ENCODE measurements at regions not wholly inside any gene's neighbourhood (a gene's known extent, or its start where the extent isn't known, plus 50 kb on each side); places are given as distances from the start of the nearest gene placed in this dataset.

DNA sequence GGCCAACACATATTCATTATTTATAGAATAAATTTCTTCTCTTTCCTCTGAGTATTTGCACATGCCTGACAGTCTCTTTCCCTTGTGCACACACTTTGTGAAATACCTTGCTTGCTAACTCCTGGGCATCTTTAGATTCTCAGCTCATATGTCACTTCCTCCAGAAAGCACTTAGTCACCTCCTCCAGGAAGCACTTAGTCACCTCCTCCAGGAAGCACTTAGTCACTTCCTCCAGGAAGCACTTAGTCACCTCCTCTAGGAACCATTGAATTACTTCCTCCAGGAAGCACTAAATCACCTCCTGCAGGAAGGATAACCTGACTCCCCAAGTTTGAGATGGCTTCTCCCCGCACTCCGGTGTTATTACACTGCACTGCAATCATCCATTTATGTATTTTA, 462.5 kb upstream of the EEF2KMT start:
- no peak for DNase-seq (ENCODE audit: low spot score)
- TF ChIP-seq, protein P1, sequence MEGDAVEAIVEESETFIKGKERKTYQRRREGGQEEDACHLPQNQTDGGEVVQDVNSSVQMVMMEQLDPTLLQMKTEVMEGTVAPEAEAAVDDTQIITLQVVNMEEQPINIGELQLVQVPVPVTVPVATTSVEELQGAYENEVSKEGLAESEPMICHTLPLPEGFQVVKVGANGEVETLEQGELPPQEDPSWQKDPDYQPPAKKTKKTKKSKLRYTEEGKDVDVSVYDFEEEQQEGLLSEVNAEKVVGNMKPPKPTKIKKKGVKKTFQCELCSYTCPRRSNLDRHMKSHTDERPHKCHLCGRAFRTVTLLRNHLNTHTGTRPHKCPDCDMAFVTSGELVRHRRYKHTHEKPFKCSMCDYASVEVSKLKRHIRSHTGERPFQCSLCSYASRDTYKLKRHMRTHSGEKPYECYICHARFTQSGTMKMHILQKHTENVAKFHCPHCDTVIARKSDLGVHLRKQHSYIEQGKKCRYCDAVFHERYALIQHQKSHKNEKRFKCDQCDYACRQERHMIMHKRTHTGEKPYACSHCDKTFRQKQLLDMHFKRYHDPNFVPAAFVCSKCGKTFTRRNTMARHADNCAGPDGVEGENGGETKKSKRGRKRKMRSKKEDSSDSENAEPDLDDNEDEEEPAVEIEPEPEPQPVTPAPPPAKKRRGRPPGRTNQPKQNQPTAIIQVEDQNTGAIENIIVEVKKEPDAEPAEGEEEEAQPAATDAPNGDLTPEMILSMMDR (IDR thresholded peaks at IDR 0.05; ENCODE audit: extremely low read depth, missing control alignments): no peak

DNA sequence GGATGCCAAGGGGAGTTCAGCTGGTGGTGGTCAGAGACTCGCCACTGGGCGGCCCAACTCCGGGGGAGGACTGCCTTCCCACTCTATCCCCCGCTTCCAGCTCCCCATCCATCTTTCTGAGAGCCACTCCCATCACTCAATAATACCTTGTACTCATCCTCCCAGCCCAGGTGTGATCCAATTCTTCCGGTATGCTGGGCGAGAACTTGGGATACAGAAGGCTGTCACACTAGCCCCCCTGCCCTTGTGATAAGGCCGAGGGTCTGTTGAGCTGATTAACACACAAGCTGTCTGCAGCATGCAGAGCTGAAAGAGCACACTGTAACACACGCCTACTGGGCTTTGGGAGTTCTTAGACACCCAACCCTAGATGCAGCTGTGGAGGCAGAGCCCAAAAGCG, 460.4 kb upstream of the EEF2KMT start:
- no peak for DNase-seq (ENCODE audit: low spot score)
- TF ChIP-seq, protein P1 (IDR thresholded peaks at IDR 0.05; ENCODE audit: extremely low read depth, missing control alignments): no peak

DNA sequence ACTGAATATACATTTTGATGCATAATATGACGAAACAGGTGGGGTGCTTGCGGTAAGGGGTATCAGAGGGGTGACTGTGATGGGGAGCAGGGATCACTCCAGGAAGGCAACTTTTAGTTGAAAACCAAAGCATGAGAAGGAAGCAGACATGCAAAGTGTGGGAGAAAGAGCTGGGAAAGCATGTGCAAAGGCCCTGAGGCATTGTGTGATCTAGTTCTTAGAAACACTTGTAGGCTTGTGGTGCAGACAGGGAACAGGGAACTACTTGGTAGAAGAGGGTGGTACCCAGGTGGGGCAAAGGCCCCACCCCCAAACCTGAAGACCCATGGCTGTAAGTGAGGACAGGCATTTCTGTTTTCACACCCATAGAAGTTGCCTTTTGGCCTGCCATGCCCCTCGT, 459.9 kb upstream of the EEF2KMT start:
- TF ChIP-seq, protein P1 (IDR thresholded peaks at IDR 0.05; ENCODE audit: extremely low read depth, missing control alignments): no peak
- DNase-seq (ENCODE audit: low spot score): no peak

DNA sequence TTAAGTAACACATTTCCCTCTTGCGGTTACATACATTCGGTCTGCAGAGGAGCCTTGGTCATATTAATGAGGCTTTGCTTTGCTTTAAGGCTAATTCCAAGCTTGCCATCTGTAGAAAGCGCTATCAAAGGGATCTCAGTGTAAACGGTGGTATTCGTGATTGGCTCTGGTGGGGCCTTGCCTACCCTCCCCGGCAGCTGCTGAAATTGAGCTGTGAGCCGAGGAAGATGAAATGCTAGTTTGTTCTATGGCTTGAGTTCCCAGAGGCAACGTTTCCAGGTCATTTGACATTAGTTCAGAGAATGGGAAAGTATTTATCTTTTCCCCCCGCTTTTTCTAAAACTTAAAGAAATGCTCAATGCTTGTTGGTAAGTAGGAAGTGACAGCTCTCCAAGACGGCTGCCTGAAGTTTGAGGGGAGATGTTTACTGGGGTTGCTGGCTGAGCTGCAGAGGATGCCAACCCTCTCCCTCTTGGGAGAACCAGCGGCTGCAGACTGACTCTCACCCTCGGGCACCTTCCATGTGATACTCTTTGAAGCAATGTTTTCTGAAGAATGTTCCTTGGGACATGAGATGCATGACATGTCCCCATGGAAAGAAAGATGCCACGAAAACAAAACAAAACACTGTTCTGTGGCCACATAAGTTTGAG, 458.7 kb upstream of the EEF2KMT start:
- no peak for DNase-seq (ENCODE audit: low spot score)
- TF ChIP-seq, protein P1 (IDR thresholded peaks at IDR 0.05; ENCODE audit: extremely low read depth, missing control alignments): no peak

DNA sequence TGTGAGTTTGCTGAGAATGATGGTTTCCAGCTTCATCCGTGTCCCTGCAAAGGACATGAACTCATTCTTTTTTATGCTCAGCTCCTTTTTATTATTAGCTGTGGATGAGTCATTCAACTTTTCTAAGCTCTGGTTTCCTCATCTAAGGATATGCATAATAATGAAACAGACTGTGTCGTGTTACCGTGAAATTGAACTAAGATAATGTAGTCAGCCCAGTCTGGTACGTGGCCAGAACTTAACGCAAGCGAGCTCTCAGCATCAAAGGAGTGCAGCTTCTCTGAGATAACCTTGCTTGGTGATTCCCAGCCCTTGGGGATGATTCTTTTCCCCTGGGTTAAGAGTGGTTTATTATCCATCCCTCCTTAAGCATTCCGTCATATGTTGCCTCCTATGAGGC, 454.3 kb upstream of the EEF2KMT start:
- TF ChIP-seq, protein P1 (IDR thresholded peaks at IDR 0.05; ENCODE audit: extremely low read depth, missing control alignments): no peak
- no peak for DNase-seq (ENCODE audit: low spot score)

DNA sequence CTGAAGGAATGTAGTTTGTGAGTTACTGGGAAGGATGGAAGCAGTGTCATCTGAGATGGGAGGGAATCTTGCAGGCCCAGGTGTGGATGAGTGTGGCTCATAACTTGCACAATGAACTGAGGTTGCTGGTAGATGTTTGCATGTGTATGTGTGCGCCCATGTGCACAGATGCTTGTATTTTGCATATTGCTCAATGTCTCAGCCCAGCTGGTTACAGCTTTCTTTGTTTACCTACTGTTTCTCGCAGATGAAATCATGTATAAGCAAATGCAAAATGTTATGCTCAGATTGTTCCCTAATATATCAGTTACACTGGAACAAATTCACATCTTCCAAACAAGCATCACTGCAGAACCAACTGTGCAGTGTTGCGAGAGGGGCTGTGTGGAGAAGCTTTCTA, 452.2 kb upstream of the EEF2KMT start:
- TF ChIP-seq, protein P1 (IDR thresholded peaks at IDR 0.05; ENCODE audit: extremely low read depth, missing control alignments): no peak
- no peak for DNase-seq (ENCODE audit: low spot score)

DNA sequence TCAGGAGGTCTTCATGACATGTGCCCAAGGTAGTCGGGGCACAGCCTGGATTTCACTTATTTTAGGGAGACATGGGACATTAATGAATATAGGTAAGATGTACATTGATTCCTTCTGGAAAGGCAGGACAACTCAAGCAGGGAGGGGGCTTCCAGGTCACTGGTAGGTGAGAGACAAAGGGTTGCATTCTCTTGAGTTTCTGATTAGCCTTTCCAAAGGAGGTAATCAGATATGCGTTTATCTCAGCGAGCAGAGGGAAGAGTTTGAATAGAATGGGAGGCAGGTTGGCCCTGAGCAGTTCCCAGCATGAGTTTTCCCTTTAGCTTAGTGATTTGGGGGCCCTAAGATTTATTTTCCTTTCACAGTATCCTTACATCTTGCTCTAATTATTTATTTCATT, 443.8 kb upstream of the EEF2KMT start:
- TF ChIP-seq, protein P1 (IDR thresholded peaks at IDR 0.05; ENCODE audit: extremely low read depth, missing control alignments): no peak

More for the DNA sequence above, 443.8 kb upstream of the EEF2KMT start:
- no peak for DNase-seq (ENCODE audit: low spot score)

Data from GM20000 (cell line).